ENCODE measurements at regions not wholly inside any gene's neighbourhood (a gene's known extent, or its start where the extent isn't known, plus 50 kb on each side); places are given as distances from the start of the nearest gene placed in this dataset.

- no peak for DNase-seq
These were observed 277.0 kb upstream of the SEMA3A start for GRCh38 chr7:84471576-84471975.

- DNase-seq: no peak
These were observed 274.4 kb upstream of the SEMA3A start for GRCh38 chr7:84469034-84469433.

DNA sequence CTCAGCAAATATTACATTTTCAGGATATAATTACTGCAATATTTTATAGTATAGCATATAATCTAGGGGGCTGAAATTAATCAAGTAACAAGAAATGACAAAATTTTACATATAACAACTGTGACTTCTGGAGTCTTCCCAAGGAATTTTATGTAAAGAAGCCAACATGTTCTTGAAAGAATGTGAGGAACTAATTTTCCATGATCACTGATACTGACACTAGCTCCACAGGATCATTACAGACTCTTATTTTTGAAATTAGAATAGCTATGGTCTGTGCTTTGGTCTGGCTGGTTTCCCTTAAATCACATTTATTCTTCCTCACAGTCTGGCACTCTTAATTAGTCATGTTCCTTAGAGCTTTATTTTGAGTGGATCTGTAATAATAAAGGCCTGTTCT, 267.7 kb upstream of the SEMA3A start:
- DNase-seq: no peak

DNA sequence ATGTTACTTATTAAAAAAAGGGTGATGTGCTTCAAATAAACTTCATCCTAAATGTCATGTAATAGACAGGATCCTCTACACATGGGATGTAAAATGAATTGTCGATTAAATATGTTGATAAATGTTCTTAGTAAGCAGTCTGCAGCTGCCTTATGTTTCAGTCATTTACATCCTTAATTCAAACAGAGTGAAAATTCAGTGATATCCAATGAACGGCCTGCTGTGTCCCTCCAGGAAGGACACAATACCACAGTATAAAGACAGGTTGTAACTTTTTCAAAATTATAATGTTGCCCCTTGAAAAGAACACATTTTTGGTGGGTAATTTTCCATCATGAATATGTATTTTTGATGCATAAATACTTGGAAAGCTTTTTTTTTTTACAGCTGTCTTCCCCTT, 266.5 kb upstream of the SEMA3A start:
- DNase-seq: no peak

GRCh38 chr7:84455788-84456187, 261.2 kb upstream of the SEMA3A start:
- peak; percentile 47 for DNase-seq

GRCh38 chr7:84454174-84454959, 259.8 kb upstream of the SEMA3A start:
- DNase-seq: peak; percentile 11

GRCh38 chr7:84452618-84453017, 258.0 kb upstream of the SEMA3A start:
- DNase-seq: no peak

DNA sequence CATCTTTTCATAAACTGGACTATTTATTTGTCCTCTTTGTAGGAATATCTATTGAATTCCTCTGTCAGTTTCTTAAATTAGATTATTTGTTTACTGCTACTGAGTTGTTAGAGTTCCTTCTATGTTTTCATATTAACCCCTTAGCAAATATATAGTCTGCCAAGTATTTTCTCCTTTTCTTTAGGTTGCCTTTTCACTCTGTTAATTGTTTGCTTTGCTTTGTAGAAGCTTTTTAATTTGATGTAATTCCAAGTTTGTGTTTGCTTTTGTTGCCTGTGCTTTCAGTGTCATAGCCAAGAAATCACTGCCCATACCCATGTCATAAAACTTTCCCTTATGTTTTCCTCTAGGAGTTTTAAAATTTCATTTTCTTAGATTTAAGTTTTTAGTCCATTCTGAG, 256.2 kb upstream of the SEMA3A start:
- no peak for DNase-seq

DNA sequence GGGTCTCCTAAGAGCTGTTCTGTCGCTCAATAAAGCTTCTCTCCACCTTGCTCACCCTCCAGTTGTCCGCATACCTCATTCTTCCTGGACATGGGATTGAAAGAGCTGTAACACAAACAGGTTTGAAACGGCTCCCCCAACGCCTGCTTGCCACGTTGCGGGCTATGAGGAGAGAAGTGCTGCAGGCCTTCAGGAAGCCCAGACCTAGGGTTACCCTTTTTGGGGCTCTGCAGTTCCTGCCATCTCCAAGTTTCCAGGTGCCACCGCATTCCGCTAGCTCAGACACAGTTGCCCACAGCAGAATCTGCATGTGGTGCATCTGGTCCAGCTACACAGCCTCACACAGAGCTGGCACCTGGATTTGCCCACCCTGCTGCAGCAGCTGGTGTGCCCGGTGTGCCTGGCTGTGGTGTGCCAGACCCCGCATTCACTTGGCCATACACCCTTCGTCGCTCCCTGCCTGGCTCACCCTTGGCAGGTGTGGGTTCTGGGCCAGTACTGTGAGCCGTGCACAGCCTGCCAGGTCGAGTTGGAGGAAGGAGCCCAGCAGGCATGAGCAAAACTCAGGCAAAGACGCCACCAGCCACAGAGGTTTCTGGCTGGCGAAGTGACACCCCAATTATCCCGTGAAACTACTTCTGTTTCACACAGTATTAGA, 253.2 kb upstream of the SEMA3A start:
- DNase-seq: no peak

DNA sequence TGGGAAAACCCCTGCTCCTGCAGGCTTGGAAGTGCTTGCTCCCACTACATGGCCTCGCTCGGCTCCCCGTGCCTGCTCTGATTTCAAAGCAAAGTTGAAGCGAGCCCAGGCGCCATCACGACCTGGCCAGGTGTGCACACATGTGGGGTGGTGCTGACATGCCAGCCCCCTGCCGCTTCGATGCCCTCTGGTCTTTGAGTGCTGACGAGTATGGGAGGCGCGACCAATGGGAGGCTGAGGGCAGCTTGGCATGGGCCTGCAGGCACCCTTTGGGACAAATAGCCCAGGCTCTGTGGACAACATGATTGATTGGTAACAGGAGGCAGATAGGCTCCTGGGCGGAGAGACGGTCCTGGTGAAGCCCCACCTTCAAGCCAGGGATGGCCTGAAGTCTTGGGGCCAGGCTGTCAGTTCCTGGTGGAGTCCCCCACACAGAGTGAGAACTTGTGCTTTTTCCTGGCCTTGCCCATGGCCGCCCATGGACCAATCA, 252.4 kb upstream of the SEMA3A start:
- DNase-seq: no peak

GRCh38 chr7:84425702-84426259, 231.2 kb upstream of the SEMA3A start:
- DNase-seq: no peak

DNA sequence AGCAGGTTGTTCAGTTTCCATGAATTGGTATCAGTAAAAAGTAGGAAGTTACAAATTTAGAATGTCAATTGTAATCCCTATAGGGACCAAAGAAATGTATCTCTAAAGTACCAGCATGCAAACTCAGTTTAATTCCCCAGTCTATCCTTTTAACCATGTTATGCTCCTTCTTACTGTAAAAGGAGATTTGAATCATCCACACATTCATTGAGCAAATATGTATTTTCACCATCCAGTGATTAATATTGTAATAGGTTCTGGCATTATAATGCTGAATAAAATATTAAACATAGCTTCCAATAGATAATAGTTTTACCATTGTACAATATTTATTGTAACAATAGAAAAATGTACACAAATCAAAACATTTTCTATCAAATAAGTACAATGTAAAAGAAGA, 228.2 kb upstream of the SEMA3A start:
- DNase-seq: peak; percentile 64

- DNase-seq: peak; percentile 99
These were observed 217.8 kb upstream of the SEMA3A start for GRCh38 chr7:84412161-84412969.

DNA sequence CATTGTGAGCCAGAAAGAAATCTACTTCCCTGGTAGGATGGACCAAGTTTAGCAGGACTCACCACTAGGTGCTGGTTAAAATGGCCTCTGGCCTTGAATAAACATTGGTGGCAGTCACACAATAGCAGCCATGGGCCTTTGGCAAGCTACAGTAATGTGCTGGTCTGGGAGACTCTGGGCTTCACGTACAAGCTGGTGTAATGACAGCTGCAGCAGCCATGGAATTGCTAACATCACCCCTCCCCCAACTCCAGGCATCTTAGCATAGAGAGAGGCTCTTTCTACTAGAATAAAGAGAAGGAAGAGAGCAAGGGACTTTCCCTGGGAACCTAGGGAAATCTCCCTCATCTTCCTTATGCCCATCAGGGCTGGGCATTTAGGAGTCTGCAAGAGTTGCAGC, 205.1 kb upstream of the SEMA3A start:
- DNase-seq: no peak

DNA sequence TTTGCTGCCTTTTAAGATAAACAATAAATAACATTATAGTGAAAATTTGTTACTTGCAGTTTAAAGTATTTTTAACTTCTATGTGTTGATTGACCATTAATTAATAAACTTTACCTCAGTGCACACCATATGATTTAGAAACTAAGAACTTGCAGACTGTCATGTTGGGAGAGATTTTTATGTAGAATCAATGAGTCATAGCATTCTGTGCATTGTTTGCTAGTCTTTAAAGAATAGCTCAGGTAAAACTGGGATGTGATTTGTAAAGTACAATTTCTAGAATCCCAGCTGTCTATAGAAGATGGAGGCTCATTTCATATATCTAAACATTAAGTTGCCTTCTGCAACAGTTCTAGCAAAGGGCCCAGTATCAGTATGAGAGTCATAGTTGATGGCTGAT, 199.6 kb upstream of the SEMA3A start:
- DNase-seq: no peak

GRCh38 chr7:84393786-84394185, 199.2 kb upstream of the SEMA3A start:
- no peak for DNase-seq

GRCh38 chr7:84390845-84391244, 196.3 kb upstream of the SEMA3A start:
- no peak for DNase-seq

DNA sequence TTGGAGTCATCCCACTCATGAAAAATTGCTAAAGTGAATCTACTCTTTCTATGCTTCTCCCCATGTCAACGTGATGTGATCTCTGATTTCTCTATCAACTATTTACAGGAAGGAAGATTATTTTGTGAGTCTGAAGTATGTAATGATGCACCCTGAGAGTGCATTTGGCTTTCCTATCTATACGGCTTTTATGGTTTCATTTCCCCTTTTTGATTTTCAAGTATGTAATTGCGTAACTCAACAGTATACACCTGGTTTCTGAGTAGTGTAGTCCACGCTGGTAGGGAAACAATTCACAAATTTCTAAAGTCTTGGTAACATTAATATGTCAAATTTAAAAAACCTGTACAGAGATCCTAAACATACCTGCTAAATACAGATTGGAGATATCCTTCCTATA, 194.7 kb upstream of the SEMA3A start:
- no peak for DNase-seq

GRCh38 chr7:84387595-84387994, 193.0 kb upstream of the SEMA3A start:
- no peak for DNase-seq

DNA sequence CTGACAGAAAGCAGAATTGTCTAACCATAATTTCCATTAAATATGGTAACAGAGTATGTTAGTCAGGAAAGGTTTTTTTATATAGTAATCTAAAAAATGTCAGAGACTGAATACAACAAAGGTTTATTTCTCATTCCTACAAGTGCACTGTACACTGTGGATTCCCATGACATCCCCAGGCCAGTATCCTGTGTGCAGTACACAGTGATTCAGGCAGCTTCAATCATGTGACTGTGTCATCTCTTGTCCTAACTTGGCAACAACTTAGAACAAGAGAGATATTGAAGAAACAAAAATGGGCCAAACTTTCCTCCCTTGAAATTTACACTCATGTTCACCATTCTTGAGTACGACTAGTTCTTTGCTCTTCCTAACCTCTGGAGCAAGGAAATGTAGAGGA, 189.8 kb upstream of the SEMA3A start:
- peak; percentile 32 for DNase-seq

- DNase-seq: no peak
These were observed 184.9 kb upstream of the SEMA3A start for GRCh38 chr7:84379446-84379845.

GRCh38 chr7:84372712-84373111, 178.1 kb upstream of the SEMA3A start:
- DNase-seq: peak; percentile 27

DNA sequence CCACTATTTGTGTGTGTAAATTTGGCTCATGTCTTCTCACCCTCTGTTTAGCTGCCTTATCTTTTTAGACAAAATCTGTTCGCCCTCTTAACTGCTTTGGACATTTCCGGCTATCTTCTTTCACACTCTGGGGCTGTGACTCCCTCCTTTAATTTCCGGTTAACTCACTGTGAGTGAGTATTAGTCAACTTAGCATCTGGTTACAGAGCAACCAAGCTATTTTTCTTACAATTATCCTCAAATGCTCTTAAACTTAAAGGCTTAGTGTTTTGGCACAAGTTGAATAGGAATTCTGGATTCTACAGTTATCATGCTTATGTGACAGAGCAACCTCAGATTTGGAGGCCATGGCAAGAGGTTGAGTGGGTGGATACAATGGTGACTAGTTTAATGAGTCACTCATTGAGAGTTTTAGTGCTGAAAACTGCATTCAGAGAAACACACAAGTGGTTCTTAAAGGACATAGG, 177.6 kb upstream of the SEMA3A start:
- DNase-seq: peak; percentile 99
